ENCODE measurements at regions not wholly inside any gene's neighbourhood (a gene's known extent, or its start where the extent isn't known, plus 50 kb on each side); places are given as distances from the start of the nearest gene placed in this dataset.

GRCh38 chr15:61613729-61614128 is 384.6 kb upstream of the RORA start:
- no peak overlapping the region for H4K91ac ChIP-seq (ENCODE audit: insufficient read length, low read depth, low read length)
- H3K9me3 ChIP-seq (ENCODE audit: control insufficient read depth, low read depth, low read length): no peaks in the 10 kb centered on the region
- no peak overlapping the region for H2BK5ac ChIP-seq (ENCODE audit: insufficient read length, low read length)
- H4K8ac ChIP-seq (replicated peaks; ENCODE audit: insufficient read length, low read depth, low read length): no peak overlapping the region
- H3K27ac ChIP-seq (ENCODE audit: insufficient read length, low read depth, low read length): no peak overlapping the region
- no peak overlapping the region for H4K5ac ChIP-seq (ENCODE audit: insufficient read length, low read depth, low read length)
- H3K14ac ChIP-seq (ENCODE audit: insufficient read depth, low read length): no peak overlapping the region
- H2BK120ac ChIP-seq (ENCODE audit: low read depth, low read length, poor library complexity, severe bottlenecking): no peak overlapping the region
- Mint-ChIP-seq H3K27ac (no peak overlapping the region), H3K4me3 (no peak overlapping the region), H3K9me3 (peaks cover 7 to 12% of the 10 kb centered on the region in 2 experiments; a peak in 4 of 5 replicates), H3K27me3 (ENCODE audit: low read depth) (no peaks in the 10 kb centered on the region; the same call in 1 of the 2 replicates), H3K36me3 (ENCODE audit: insufficient read depth in 1 of 3, low read depth in 3 of 3) (peaks cover 0 to 2% (median 0%) of the 10 kb centered on the region in 3 experiments; a peak in 1 of 7 replicates), H3K4me1 (no peaks in the 10 kb centered on the region)
- DNase-seq: no peak
- H3T11ph ChIP-seq (ENCODE audit: low read length): no peak overlapping the region
- no peak overlapping the region for H2BK12ac ChIP-seq (ENCODE audit: insufficient read length, low read depth, low read length)
- H3K56ac ChIP-seq (ENCODE audit: insufficient read length, low read depth, low read length): no peak overlapping the region
- H3K4me1 ChIP-seq (ENCODE audit: insufficient read depth, low read length): no peaks in the 10 kb centered on the region
- H4K20me1 ChIP-seq (ENCODE audit: control insufficient read depth, insufficient read depth, insufficient read length): no peaks in the 10 kb centered on the region
- H3K4ac ChIP-seq (ENCODE audit: low read depth, low read length): no peak overlapping the region
- H3K23ac ChIP-seq (ENCODE audit: insufficient read length, low read depth, low read length): no peak overlapping the region
- no peak overlapping the region for H2AK5ac ChIP-seq (ENCODE audit: insufficient read length, low read length)
- H3K18ac ChIP-seq (ENCODE audit: insufficient read length, low read depth, low read length): no peak overlapping the region
- no peak overlapping the region for H3K9ac ChIP-seq (ENCODE audit: extremely low read depth, insufficient read length, low read length)
- no peak overlapping the region for H3K4me2 ChIP-seq (ENCODE audit: insufficient read depth, insufficient read length, low read length)
- no peak overlapping the region for H2AFZ ChIP-seq (ENCODE audit: low read length)
- H3K27me3 ChIP-seq (ENCODE audit: insufficient read depth, low read length): no peaks in the 10 kb centered on the region
- TF ChIP-seq CTCF (conservative IDR thresholded peaks at IDR 0.05): no peak
- H3K79me1 ChIP-seq (ENCODE audit: insufficient read depth, low read depth, low read length, poor library complexity, severe bottlenecking): no peaks in the 10 kb centered on the region
- no peak overlapping the region for H2BK20ac ChIP-seq (ENCODE audit: low read depth, low read length, poor library complexity, severe bottlenecking)
- H3K79me2 ChIP-seq (ENCODE audit: insufficient read depth, low read length): no peaks in the 10 kb centered on the region
- no peaks in the 10 kb centered on the region for H3K23me2 ChIP-seq (ENCODE audit: insufficient read length, low read depth, low read length, poor library complexity, severe bottlenecking)
- H2BK15ac ChIP-seq (ENCODE audit: low read depth, low read length): no peak overlapping the region
